ENCODE measurements at regions not wholly inside any gene's neighbourhood (a gene's known extent, or its start where the extent isn't known, plus 50 kb on each side); places are given as distances from the start of the nearest gene placed in this dataset.

GRCh38 chr9:107980984-107981383 is 491.4 kb upstream of the KLF4 start:
- H3K36me3 Mint-ChIP-seq (ENCODE audit: unreplicated experiment): no peaks in the 10 kb centered on the region
- H3K27me3 Mint-ChIP-seq (ENCODE audit: unreplicated experiment): peaks cover 8% of the 10 kb centered on the region
- no peak overlapping the region for H3K27ac Mint-ChIP-seq (ENCODE audit: unreplicated experiment)
- peaks cover 9% of the 10 kb centered on the region for H3K4me1 Mint-ChIP-seq (ENCODE audit: unreplicated experiment)
- no peaks in the 10 kb centered on the region for H3K9me3 Mint-ChIP-seq (ENCODE audit: unreplicated experiment)
- no peak overlapping the region for H3K4me3 Mint-ChIP-seq (ENCODE audit: unreplicated experiment)
- no peak for TF ChIP-seq CTCF (IDR thresholded peaks at IDR 0.05)
- DNase-seq (ENCODE audit: extremely low spot score, unreplicated experiment): no peak

- no peak for DNase-seq (ENCODE audit: extremely low spot score, unreplicated experiment)
- H3K36me3 Mint-ChIP-seq (ENCODE audit: unreplicated experiment): no peaks in the 10 kb centered on the region
- no peak overlapping the region for H3K4me3 Mint-ChIP-seq (ENCODE audit: unreplicated experiment)
- no peaks in the 10 kb centered on the region for H3K9me3 Mint-ChIP-seq (ENCODE audit: unreplicated experiment)
- TF ChIP-seq CTCF (IDR thresholded peaks at IDR 0.05): no peak
- peaks cover 17% of the 10 kb centered on the region for H3K27me3 Mint-ChIP-seq (ENCODE audit: unreplicated experiment)
- H3K4me1 Mint-ChIP-seq (ENCODE audit: unreplicated experiment): no peaks in the 10 kb centered on the region
- no peak overlapping the region for H3K27ac Mint-ChIP-seq (ENCODE audit: unreplicated experiment)
These were observed 487.2 kb upstream of the KLF4 start for GRCh38 chr9:107976767-107977166.

GRCh38 chr9:107975426-107976010 is 485.9 kb upstream of the KLF4 start:
- no peak overlapping the region for H3K4me3 Mint-ChIP-seq (ENCODE audit: unreplicated experiment)
- TF ChIP-seq CTCF (IDR thresholded peaks at IDR 0.05): no peak
- no peaks in the 10 kb centered on the region for H3K9me3 Mint-ChIP-seq (ENCODE audit: unreplicated experiment)
- H3K36me3 Mint-ChIP-seq (ENCODE audit: unreplicated experiment): no peaks in the 10 kb centered on the region
- H3K27ac Mint-ChIP-seq (ENCODE audit: unreplicated experiment): no peak overlapping the region
- no peaks in the 10 kb centered on the region for H3K4me1 Mint-ChIP-seq (ENCODE audit: unreplicated experiment)
- DNase-seq (ENCODE audit: extremely low spot score, unreplicated experiment): no peak
- peaks cover 21% of the 10 kb centered on the region for H3K27me3 Mint-ChIP-seq (ENCODE audit: unreplicated experiment)

GRCh38 chr9:107973451-107973850 is 483.9 kb upstream of the KLF4 start:
- TF ChIP-seq CTCF (IDR thresholded peaks at IDR 0.05): no peak
- Mint-ChIP-seq H3K36me3 (ENCODE audit: unreplicated experiment) (no peaks in the 10 kb centered on the region), H3K27ac (ENCODE audit: unreplicated experiment) (no peak overlapping the region), H3K27me3 (ENCODE audit: unreplicated experiment) (peaks cover 21% of the 10 kb centered on the region), H3K4me3 (ENCODE audit: unreplicated experiment) (no peak overlapping the region), H3K9me3 (ENCODE audit: unreplicated experiment) (no peaks in the 10 kb centered on the region), H3K4me1 (ENCODE audit: unreplicated experiment) (no peaks in the 10 kb centered on the region)
- no peak for DNase-seq (ENCODE audit: extremely low spot score, unreplicated experiment)

GRCh38 chr9:107972346-107972745 is 482.8 kb upstream of the KLF4 start:
- no peak overlapping the region for H3K4me3 Mint-ChIP-seq (ENCODE audit: unreplicated experiment)
- no peak for DNase-seq (ENCODE audit: extremely low spot score, unreplicated experiment)
- no peak for TF ChIP-seq CTCF (IDR thresholded peaks at IDR 0.05)
- no peaks in the 10 kb centered on the region for H3K36me3 Mint-ChIP-seq (ENCODE audit: unreplicated experiment)
- peaks cover 10% of the 10 kb centered on the region for H3K4me1 Mint-ChIP-seq (ENCODE audit: unreplicated experiment)
- no peaks in the 10 kb centered on the region for H3K9me3 Mint-ChIP-seq (ENCODE audit: unreplicated experiment)
- no peak overlapping the region for H3K27ac Mint-ChIP-seq (ENCODE audit: unreplicated experiment)
- peaks cover 21% of the 10 kb centered on the region for H3K27me3 Mint-ChIP-seq (ENCODE audit: unreplicated experiment)

All from osteocyte (in vitro differentiated cells).